NCI-H1092 treated with DMSO at 0.1 percent for 48 hours (cell line): ENCODE measurements at regions not wholly inside any gene's neighbourhood (a gene's known extent, or its start where the extent isn't known, plus 50 kb on each side); places are given as distances from the start of the nearest gene placed in this dataset.
"Not testable (repeated sequence)": the region's sequence is repeated elsewhere in the genome, so short reads cannot be mapped to it uniquely, and the experiment has no call there.

Source experiments
- DNase-seq: peaks from one replicate; lab custom pipeline; 2025; lab: John Stamatoyannopoulos, UW

GRCh38 chr3:165716592-165716991, 120.6 kb downstream of the BCHE start:
- no peak for DNase-seq

GRCh38 chr3:165713479-165713878, 123.7 kb downstream of the BCHE start:
- DNase-seq: no peak

GRCh38 chr3:165712382-165712781, 124.8 kb downstream of the BCHE start:
- no peak for DNase-seq

GRCh38 chr3:165697910-165698309, 139.3 kb downstream of the BCHE start:
- no peak for DNase-seq

- DNase-seq: no peak
These were observed 140.7 kb downstream of the BCHE start for GRCh38 chr3:165696496-165696895.

- no peak for DNase-seq
These were observed 153.3 kb downstream of the BCHE start for GRCh38 chr3:165683947-165684346.

- no peak for DNase-seq
These were observed 154.5 kb downstream of the BCHE start for GRCh38 chr3:165682734-165683133.

- DNase-seq: no peak
These were observed 167.3 kb downstream of the BCHE start for GRCh38 chr3:165669967-165670366.

- DNase-seq: no peak
These were observed 167.7 kb downstream of the BCHE start for GRCh38 chr3:165669504-165669903.

- no peak for DNase-seq
These were observed 169.5 kb downstream of the BCHE start for GRCh38 chr3:165667676-165668075.

GRCh38 chr3:165658027-165658426, 179.2 kb downstream of the BCHE start:
- DNase-seq: no peak

GRCh38 chr3:165653130-165653778, 184.0 kb downstream of the BCHE start:
- no peak for DNase-seq

- not testable (repeated sequence) for DNase-seq
These were observed 187.9 kb downstream of the BCHE start for GRCh38 chr3:165649282-165649681.

GRCh38 chr3:165645191-165645590, 192.0 kb downstream of the BCHE start:
- no peak for DNase-seq

- no peak for DNase-seq
These were observed 192.9 kb downstream of the BCHE start for GRCh38 chr3:165644331-165644730.

- DNase-seq: no peak
These were observed 193.8 kb downstream of the BCHE start for GRCh38 chr3:165643425-165643824.

GRCh38 chr3:165642761-165643420, 194.3 kb downstream of the BCHE start:
- no peak for DNase-seq

GRCh38 chr3:165641569-165642310, 195.5 kb downstream of the BCHE start:
- no peak for DNase-seq

GRCh38 chr3:165640970-165641369, 196.3 kb downstream of the BCHE start:
- no peak for DNase-seq

- DNase-seq: no peak
These were observed 197.2 kb downstream of the BCHE start for GRCh38 chr3:165640031-165640430.

- no peak for DNase-seq
These were observed 199.2 kb downstream of the BCHE start for GRCh38 chr3:165638034-165638433.

- no peak for DNase-seq
These were observed 200.6 kb downstream of the BCHE start for GRCh38 chr3:165636684-165637015.
